Right hindlimb (tissue), 1 donor: ENCODE measurements at regions not wholly inside any gene's neighbourhood (a gene's known extent, or its start where the extent isn't known, plus 50 kb on each side); places are given as distances from the start of the nearest gene placed in this dataset.

Source experiments
- DNase-seq: peaks from one replicate; pipeline ENCODE4 v3.0.0-alpha.2; 2018

DNA sequence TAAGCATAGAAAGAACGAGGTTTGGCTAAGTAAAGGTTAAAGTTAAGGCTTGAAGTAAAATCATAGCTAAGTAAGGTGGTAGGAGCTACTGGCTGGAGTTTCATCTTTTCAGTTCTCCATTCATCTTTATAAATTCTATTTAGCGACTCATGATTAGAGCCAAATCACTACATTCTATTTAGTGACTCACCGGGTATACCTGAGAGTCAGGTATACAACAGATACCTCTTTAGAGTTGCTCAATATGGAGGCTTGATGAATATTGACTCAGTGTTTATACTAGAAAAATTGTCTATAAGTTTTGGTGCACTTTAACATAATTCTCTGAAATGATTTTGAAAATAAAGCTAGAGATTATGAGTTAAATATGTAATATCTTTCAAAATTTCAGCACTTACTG lies 328.8 kb upstream of the GRM7 start:
- no peak for DNase-seq

DNA sequence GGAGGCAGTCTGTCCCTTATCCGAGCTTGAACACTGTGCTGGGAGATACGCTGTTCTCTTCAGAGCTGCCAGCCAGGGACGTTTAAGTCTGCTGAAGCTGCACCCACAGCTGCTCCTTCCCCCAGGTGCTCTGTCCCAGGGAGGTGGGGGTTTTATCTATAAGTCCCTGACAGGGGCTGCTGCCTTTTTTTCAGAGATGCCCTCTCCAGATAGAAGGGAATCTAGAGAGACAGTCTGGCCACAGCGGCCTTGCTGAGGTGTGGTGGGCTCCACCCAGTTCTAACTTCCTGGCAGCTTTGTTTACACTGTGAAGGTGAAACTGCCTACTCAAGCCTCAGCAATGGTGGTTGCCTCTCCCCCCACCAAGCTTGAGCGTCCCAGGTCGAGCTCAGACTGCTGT lies 319.9 kb upstream of the GRM7 start:
- no peak for DNase-seq

- no peak for DNase-seq
Measured at GRCh38 chr3:6542795-6543194, 318.1 kb upstream of the GRM7 start.

GRCh38 chr3:6549296-6549695 lies 311.6 kb upstream of the GRM7 start:
- no peak for DNase-seq

- DNase-seq = no peak
Measured at GRCh38 chr3:6551165-6551564, 309.8 kb upstream of the GRM7 start.

GRCh38 chr3:6560259-6560658 lies 300.7 kb upstream of the GRM7 start:
- no peak for DNase-seq

GRCh38 chr3:6567241-6567640 lies 293.7 kb upstream of the GRM7 start:
- no peak for DNase-seq

DNA sequence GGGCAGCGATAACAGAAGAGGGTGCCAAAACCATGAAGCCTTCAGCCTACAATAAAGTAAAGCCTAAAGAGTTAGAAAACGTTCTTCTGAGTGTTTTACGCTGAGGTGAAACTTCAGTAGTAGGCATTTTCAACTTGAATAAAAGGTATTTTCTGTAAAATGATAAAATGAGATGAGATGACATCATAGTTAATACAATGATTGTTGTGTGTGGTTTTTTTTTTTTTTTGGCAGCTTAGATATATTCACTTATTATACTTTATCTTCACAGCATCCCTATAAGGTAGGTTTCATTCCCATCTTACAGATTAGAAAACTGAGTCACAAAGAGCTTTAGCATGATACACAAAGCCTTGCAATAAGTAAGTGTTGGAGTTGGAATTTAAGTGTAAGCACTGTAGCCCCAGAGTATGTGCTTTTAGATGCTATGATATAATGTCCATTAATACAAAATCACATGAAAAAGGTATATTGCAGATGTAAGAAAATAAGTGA lies 291.9 kb upstream of the GRM7 start:
- DNase-seq = no peak

DNA sequence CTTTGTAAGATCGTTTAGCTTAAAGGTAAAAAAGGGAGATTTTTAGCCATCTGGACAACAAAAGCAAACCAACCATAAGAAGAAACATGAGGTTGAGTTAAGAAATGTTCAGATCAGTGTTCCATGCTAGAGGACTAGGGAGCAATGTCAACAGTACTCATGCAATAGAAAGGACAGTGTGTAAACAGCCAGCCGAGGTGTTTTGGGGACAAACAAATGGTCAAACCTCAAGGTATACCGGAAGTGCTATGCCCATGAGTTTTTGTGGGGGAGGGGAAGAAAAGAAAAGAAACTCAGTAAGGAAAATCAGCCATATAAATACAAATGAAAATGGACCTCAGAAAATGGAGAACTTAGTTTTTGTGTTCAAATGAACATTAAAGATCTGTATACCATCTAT lies 289.5 kb upstream of the GRM7 start:
- no peak for DNase-seq

DNA sequence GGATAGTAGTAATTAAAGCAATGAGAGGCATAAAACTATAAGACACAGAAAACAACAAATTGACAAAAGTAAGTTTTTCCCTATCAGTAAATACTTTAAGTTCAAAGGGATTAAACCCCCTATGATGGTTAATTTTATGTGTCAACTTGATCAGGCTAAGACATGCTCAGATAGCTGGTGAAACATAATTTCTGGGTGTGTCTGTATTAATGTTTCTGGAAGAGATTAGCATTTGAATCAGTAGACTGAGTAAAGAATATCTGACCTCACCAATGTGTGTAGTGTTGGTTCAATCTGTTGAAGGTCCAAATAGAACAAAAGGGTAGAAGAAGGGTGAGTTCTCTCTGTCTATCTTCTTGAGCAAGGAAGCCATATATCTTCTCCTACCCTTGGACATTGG lies 283.3 kb upstream of the GRM7 start:
- no peak for DNase-seq

- DNase-seq = no peak
Measured at GRCh38 chr3:6578526-6578925, 282.4 kb upstream of the GRM7 start.

- no peak for DNase-seq
Measured at GRCh38 chr3:6580808-6581207, 280.1 kb upstream of the GRM7 start.

DNA sequence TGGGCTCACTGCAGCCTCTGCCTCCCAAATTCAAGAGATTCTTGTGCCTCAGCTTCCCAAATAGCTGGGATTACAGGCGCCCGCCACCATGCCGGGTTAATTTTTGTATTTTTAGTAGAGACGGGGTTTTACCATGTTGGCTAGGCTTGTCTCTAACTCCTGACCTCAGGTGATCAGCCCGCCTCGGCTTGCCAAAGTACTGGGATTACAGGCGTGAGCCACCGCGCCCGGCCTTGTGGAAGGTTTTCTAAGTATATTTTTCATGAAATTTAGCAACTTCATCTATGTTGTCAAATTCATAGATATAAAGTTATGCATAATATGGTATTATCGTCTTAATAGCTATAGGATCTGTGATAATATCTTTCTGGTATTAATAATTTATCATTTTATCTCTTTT lies 275.6 kb upstream of the GRM7 start:
- no peak for DNase-seq

- DNase-seq = no peak
Measured at GRCh38 chr3:6600237-6600636, 260.7 kb upstream of the GRM7 start.

GRCh38 chr3:6601374-6601773 lies 259.5 kb upstream of the GRM7 start:
- no peak for DNase-seq

- DNase-seq = no peak
Measured at GRCh38 chr3:6602329-6602728, 258.6 kb upstream of the GRM7 start.

DNA sequence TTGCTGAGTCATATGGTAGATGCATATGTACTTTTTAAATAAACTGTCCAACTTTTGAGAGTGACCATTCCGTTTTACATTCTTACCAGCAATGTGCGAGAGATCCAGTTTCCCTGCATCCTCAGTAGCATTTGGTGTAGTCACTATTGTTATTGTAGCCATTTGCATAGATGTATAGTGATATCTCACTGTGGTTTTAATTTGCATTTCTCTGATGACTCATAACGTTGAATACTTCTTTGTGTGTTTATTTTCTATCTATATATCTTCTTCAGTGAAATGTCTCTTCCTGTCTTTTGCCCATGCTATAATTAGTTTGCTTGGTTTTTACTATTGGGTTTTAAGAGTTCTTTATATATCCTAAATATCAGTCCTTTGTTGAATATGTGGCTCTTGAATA lies 255.7 kb upstream of the GRM7 start:
- DNase-seq = no peak

DNA sequence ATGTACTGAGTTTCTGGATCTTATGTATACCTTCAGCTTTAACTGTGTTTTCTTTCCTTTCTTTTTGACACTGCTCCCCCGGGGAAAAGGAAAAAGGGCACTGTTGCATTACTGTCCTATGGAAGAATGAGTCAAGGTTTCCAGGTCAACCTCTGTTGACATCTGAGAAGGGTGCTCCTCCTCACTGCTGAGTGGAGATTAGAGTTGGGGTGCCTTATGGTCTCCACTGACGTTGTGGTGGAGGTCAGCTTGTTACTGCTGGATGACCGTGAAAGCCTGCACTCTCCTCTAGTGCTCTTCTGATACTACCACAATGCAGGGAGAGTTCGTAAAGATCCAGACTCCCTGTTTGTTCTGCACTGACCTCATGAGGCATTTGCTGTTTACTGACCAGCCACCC lies 252.1 kb upstream of the GRM7 start:
- no peak for DNase-seq

GRCh38 chr3:6612034-6612616 lies 248.8 kb upstream of the GRM7 start:
- DNase-seq = no peak

DNA sequence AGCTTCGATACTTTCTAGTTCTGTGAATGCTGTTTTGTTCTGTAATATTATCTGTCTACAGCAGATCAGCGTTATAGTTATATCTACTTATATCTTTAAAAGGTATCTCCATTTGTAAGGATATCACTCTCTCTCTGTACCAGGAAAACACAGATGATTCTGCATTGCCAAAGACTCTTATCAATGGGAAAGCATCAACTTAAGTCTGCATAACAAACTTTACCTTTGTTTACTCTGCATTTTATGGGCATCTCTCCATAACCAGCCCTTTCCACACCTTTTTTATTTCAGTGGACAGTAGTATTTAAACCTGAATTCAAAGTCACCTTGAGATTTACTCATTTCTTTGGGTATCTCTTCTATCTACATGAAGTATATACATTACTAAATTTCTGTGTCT lies 238.7 kb upstream of the GRM7 start:
- no peak for DNase-seq

DNA sequence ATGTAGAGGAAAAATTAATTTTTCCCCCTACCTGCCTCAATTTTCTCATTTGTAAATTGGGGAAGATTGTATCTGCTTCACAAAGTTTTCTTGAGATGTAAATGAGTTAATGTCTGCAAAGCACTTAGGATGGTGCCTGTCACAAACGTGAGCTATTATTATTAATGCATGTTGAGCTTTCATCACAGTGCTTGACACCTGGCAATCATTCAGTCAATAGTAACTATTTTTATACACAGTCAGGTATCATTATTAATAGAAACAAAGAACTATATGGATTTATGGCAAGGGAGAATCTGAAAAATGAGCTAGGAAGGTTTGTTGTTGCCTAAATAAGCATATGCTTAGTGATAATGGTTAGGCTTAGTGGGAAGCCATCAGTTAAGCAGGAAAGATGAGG lies 238.2 kb upstream of the GRM7 start:
- DNase-seq = no peak

DNA sequence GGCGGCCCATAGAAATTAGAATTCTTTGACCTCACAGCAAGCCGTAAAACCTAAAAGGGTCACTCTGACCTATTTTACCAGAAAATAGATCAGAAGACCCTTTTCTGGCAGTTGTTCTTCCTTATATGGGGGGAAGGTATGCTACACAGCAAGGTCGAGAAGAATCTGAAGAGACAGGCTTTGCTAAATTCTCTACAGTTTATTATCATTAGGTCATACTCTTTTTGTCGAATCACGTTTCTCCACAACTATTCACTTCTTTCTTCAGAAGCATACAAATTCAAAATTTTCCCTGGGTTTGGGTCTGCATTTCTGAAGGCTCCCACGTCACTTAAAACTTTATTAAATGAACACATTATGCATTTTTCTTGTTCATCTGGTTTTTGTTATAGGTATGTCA lies 229.5 kb upstream of the GRM7 start:
- no peak for DNase-seq

GRCh38 chr3:6640907-6641306 lies 220.0 kb upstream of the GRM7 start:
- DNase-seq = no peak

DNA sequence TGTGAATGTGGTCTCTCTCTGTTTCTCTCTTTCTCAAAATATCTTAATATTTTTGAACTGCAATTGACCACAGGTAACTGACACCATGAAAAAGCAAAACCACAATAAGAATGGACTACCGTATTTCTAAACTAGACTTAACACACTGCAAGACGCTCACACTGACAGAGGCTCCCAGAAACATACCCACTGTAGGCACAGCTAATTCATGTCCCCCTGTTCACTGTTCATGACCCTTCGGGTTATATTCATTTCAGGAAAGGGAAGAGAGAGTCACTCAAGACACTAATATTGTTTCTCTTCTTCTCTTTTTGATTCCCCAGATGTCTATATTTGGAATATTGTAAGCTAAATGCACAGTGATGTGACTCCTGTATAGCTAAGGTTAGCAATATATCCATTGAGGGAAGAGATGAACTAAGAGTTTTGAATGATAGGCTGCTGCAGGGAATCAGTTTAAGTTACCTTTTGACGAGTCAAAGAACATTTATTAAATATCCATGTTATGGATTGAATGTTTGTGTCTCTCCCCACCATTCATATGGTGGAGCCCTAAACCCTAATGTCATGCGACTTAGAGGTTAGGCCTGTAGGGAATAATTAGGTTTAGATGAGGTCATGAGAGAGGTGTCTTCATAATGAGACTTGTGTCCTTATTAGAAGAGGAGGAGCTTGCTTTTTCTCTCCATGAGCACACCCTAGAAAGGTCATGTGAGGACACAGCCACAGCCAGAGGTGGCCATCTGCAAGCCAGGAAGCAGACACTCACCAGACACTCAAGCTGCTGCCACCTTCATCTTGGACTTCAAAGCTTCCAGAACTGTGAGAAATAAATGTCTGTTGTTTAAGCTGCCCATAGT lies 216.6 kb upstream of the GRM7 start:
- DNase-seq = no peak

GRCh38 chr3:6654670-6655069 lies 206.2 kb upstream of the GRM7 start:
- DNase-seq = no peak
